Vagina (tissue), 2 donors: ENCODE measurements at regions not wholly inside any gene's neighbourhood (a gene's known extent, or its start where the extent isn't known, plus 50 kb on each side); places are given as distances from the start of the nearest gene placed in this dataset.

Source experiments
- DNase-seq, 2 donors: peaks; one replicate each; pipeline ENCODE4 v3.0.0-alpha.2; 2017; ENCODE audit errors: extremely low spot score in 2 of 2
- H3K27ac ChIP-seq: fragments of 200-600 bp; sonication (generic); one replicate; pipeline ENCODE4 v1.5.1; 2019
- H3K27me3 ChIP-seq: fragments of 200-600 bp; sonication (generic); one replicate; pipeline ENCODE4 v1.5.1; 2019
- H3K36me3 ChIP-seq, 2 donors: fragments of 200-600 bp; sonication (generic); one replicate each; pipeline ENCODE4 v1.5.1; 2017 to 2019
- H3K4me1 ChIP-seq: fragments of 200-600 bp; sonication (generic); one replicate; pipeline ENCODE4 v1.5.1; 2019
- H3K4me3 ChIP-seq, 2 donors: fragments of 200-600 bp; sonication (generic); 1 replicate in 1 of 2; 2 replicates in 1 of 2; pipeline ENCODE4 v1.5.1; 2016 to 2019
- H3K9me3 ChIP-seq: fragments of 200-600 bp; sonication (generic); one replicate; pipeline ENCODE4 v1.5.1; 2019
- POLR2A ChIP-seq, 2 donors: fragments of 450-650 bp; IDR thresholded peaks; one replicate each; pipeline ENCODE4 v1.6.1; 2017; ENCODE audit warnings: antibody characterized with exemption in 2 of 2, mild to moderate bottlenecking in 2 of 2, moderate library complexity in 2 of 2
- POLR2AphosphoS5 ChIP-seq, 2 donors: sonication (generic); formaldehyde crosslinking; IDR thresholded peaks; one replicate each; pipeline ENCODE4 v1.9.0; 2017; ENCODE audit warnings: antibody characterized with exemption in 2 of 2, mild to moderate bottlenecking in 2 of 2, low read depth in 1 of 2; ENCODE audit not compliant: insufficient read depth in 1 of 2
- intact Hi-C: fragments of 100-400 bp; cut with DNase I; formaldehyde crosslinking; loops from one replicate; pipeline ENCODE4 v1.15.1; 2023
- TF ChIP-seq, protein P1 (sequence below), 3 experiments: fragments of 450-650 bp in 2 of 3; fragments of 200-600 bp in 1 of 3; sonication (generic) in 1 of 3; IDR thresholded peaks; one replicate each; pipeline ENCODE4 v1.5.1; 2017 to 2019; ENCODE audit warnings: antibody characterized with exemption in 3 of 3, mild to moderate bottlenecking in 2 of 3, moderate library complexity in 2 of 3

GRCh38 chr14:51451561-51451960 is 200.1 kb upstream of the FRMD6 start:
- Histone ChIP-seq H3K27me3 (no peaks in the 10 kb centered on the region), H3K4me1 (peaks cover 18% of the 10 kb centered on the region), H3K36me3 (no peaks in the 10 kb centered on the region), H3K27ac (no peak overlapping the region), H3K9me3 (no peaks in the 10 kb centered on the region), H3K4me3 (no peak overlapping the region)
- no peak for DNase-seq
- TF ChIP-seq, protein P1, sequence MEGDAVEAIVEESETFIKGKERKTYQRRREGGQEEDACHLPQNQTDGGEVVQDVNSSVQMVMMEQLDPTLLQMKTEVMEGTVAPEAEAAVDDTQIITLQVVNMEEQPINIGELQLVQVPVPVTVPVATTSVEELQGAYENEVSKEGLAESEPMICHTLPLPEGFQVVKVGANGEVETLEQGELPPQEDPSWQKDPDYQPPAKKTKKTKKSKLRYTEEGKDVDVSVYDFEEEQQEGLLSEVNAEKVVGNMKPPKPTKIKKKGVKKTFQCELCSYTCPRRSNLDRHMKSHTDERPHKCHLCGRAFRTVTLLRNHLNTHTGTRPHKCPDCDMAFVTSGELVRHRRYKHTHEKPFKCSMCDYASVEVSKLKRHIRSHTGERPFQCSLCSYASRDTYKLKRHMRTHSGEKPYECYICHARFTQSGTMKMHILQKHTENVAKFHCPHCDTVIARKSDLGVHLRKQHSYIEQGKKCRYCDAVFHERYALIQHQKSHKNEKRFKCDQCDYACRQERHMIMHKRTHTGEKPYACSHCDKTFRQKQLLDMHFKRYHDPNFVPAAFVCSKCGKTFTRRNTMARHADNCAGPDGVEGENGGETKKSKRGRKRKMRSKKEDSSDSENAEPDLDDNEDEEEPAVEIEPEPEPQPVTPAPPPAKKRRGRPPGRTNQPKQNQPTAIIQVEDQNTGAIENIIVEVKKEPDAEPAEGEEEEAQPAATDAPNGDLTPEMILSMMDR (IDR thresholded peaks at IDR 0.05): no peak
- TF ChIP-seq POLR2AphosphoS5 (IDR thresholded peaks at IDR 0.05; ENCODE audit: insufficient read depth in 1 of 2, low read depth in 1 of 2) (no peak), POLR2A (IDR thresholded peaks at IDR 0.05) (no peak)
- intact Hi-C loops: no loop called here

GRCh38 chr14:51453869-51454268 is 197.8 kb upstream of the FRMD6 start:
- peaks cover 12% of the 10 kb centered on the region for H3K4me1 ChIP-seq
- no peaks in the 10 kb centered on the region for H3K36me3 ChIP-seq
- no peak for TF ChIP-seq POLR2AphosphoS5 (IDR thresholded peaks at IDR 0.05; ENCODE audit: insufficient read depth in 1 of 2, low read depth in 1 of 2)
- TF ChIP-seq, protein P1 (IDR thresholded peaks at IDR 0.05): no peak
- no peak for TF ChIP-seq POLR2A (IDR thresholded peaks at IDR 0.05)
- no peak overlapping the region for H3K27ac ChIP-seq
- no peaks in the 10 kb centered on the region for H3K9me3 ChIP-seq
- H3K4me3 ChIP-seq: no peak overlapping the region
- DNase-seq: no peak
- H3K27me3 ChIP-seq: no peaks in the 10 kb centered on the region
- intact Hi-C loops: no loop called here

DNA sequence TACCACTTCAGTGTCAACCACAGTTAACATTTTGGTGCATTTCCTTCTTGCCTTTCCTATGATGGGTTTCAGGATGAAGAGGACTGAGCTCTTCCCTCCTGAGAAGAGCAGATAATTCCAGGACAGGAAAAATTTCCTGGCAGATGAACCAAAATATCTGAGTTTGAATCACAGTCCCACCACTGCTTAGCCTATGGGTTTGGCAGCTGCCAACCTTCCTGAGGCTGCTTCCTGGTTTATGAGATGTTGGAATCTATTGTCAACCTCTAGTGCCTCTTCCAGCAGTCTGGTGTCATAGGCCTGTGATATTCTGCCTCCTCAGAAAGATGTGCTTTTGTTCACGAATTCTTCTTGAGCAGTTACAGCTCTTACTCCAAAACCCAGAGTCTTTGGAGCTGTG is 197.4 kb upstream of the FRMD6 start:
- H3K36me3 ChIP-seq: no peaks in the 10 kb centered on the region
- H3K4me3 ChIP-seq: no peak overlapping the region
- intact Hi-C loops: no loop called here
- H3K9me3 ChIP-seq: no peaks in the 10 kb centered on the region
- H3K27me3 ChIP-seq: no peaks in the 10 kb centered on the region
- TF ChIP-seq POLR2AphosphoS5 (IDR thresholded peaks at IDR 0.05; ENCODE audit: insufficient read depth in 1 of 2, low read depth in 1 of 2): no peak
- no peak for TF ChIP-seq POLR2A (IDR thresholded peaks at IDR 0.05)
- peaks cover 8% of the 10 kb centered on the region for H3K4me1 ChIP-seq
- no peak overlapping the region for H3K27ac ChIP-seq
- DNase-seq: no peak

DNA sequence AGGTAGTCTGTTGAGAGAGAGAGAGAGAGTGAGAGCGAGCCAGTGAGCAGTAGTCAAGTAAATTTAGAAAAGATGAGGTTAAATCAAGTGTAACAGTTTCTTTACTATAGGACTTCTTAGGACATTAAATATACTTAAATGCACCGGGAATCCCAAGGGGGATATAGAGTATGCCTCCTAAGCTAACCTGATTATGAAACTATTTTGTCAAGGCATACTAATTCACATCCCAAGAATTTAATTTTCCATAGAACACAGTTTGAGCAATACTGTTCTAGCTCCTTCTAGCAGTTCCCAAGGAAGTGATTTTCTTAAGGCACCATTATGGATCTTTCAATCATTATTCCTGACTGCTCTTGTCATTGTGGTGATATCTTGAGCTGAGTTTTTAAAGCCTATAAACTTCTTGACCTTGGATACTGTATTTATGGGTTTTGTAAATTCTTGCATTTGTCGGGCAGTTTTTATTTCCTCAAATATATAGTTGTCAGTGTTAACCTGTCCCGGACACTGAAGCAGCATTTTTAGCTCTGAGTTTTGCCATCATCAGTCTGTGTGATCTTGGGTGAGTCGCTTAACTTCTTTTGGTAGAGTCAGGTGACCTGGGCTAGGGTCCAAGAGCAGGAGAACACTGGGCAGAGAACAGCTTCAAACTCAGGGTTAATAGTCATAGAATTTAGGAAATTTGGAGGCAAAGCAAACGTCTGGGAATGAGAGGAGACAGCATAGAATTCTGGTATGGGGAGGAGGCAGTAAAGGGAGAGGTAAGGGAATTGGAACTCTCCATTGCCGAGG is 196.5 kb upstream of the FRMD6 start:
- intact Hi-C loops: no loop called here
- H3K9me3 ChIP-seq: no peaks in the 10 kb centered on the region
- DNase-seq: no peak

GRCh38 chr14:51457843-51458562 is 193.7 kb upstream of the FRMD6 start:
- Histone ChIP-seq H3K36me3 (no peaks in the 10 kb centered on the region), H3K4me3 (no peak overlapping the region), H3K27me3 (no peaks in the 10 kb centered on the region), H3K27ac (no peak overlapping the region), H3K4me1 (peaks cover 6% of the 10 kb centered on the region), H3K9me3 (no peaks in the 10 kb centered on the region)
- TF ChIP-seq, protein P1 (IDR thresholded peaks at IDR 0.05): no peak
- no peak for TF ChIP-seq POLR2AphosphoS5 (IDR thresholded peaks at IDR 0.05; ENCODE audit: insufficient read depth in 1 of 2, low read depth in 1 of 2)
- TF ChIP-seq POLR2A (IDR thresholded peaks at IDR 0.05): no peak
- intact Hi-C loops: no loop called here
- DNase-seq: no peak

More for the DNA sequence above, 196.5 kb upstream of the FRMD6 start:
- TF ChIP-seq, protein P1 (IDR thresholded peaks at IDR 0.05): no peak
- TF ChIP-seq POLR2A (IDR thresholded peaks at IDR 0.05): no peak
- TF ChIP-seq POLR2AphosphoS5 (IDR thresholded peaks at IDR 0.05; ENCODE audit: insufficient read depth in 1 of 2, low read depth in 1 of 2): no peak
- Histone ChIP-seq H3K4me1 (peaks cover 6% of the 10 kb centered on the region), H3K27me3 (no peaks in the 10 kb centered on the region), H3K27ac (no peak overlapping the region), H3K4me3 (no peak overlapping the region), H3K36me3 (no peaks in the 10 kb centered on the region)
